ENCODE measurements at regions not wholly inside any gene's neighbourhood (a gene's known extent, or its start where the extent isn't known, plus 50 kb on each side); places are given as distances from the start of the nearest gene placed in this dataset.
"Not testable (repeated sequence)": the region's sequence is repeated elsewhere in the genome, so short reads cannot be mapped to it uniquely, and the experiment has no call there.

DNA sequence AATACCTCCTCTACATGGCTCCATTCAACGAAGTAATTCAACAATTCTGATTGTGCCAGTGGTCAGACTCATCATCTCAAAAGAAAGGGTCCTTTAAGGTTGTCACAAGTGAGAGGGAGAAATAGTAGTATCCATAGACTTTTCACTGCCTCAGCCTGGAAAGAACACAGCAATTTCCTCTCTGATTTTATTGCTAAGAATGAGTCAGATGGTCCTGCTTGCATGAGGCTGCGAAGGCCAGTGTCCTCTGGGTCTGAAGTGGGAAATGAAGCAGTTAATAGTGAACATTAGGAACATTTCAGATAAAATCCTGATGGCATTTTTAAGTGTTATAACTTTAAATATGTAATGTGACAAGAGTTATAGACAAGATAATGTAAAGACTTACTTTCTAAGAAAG lies 979.0 kb downstream of the EFNA5 start:
- DNase-seq (ENCODE audit: low spot score): no peak

GRCh38 chr5:106690585-106690984 lies 980.2 kb downstream of the EFNA5 start:
- DNase-seq (ENCODE audit: low spot score): no peak

DNA sequence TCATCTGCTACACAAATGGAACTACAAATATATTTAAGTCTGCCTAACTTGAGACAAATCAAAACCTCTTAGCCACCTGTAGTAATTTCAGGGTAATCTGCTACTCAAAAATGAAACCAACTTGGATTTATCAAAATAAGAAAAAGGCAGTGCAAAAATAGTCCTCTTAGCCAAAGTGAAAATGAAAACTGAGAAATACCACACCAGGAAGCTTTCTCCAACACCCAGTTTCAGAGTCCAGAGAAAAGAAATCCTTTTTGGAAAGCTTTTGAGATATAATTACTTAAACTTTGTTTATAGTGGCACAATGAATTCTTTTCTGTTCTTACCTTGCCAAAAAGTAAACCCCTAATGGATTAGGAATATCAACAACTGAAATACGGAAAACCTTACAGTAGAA lies 990.4 kb downstream of the EFNA5 start:
- no peak for DNase-seq (ENCODE audit: low spot score)

DNA sequence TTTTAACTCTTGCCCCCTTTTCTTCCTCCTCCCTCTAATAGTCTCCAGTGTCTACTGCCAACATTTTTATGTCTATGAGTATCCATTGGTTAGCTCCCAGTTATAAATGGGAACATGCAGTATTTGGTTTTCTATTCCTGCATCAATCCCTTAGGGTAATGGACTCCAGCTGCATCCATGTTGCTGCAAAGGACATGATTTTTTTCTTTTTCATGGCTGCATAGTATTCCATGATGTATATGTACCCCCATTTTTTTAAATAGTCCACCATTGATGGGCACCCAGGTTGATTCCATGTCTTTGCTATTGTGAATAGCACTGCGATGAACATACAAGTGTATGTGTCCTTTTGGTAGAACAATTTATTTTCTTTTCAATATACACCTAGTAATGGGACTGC lies 993.7 kb downstream of the EFNA5 start:
- DNase-seq (ENCODE audit: low spot score): no peak

- DNase-seq (ENCODE audit: low spot score): no peak
Measured at GRCh38 chr5:106675687-106676086, 995.0 kb downstream of the EFNA5 start.

DNA sequence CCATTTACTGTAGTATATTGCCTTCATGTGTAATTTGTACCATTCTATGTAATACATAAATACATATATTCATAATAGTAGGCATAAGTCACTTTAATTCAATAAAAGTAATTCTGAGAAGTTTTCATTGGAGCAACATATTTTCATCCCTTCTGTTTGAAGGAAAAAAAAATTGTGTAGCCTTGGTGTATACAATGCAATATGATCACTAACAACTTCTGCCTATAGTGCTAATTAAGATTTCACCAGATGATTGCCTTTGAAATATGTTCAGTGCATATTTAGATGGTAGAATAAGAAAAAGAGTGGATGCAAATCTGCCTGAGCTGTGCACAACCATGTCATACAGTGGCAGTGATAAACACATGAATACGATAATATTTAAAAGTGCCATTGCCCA lies 996.8 kb downstream of the EFNA5 start:
- DNase-seq (ENCODE audit: low spot score): no peak

GRCh38 chr5:106661866-106662265 lies 1008.9 kb downstream of the EFNA5 start:
- DNase-seq (ENCODE audit: low spot score): no peak

DNA sequence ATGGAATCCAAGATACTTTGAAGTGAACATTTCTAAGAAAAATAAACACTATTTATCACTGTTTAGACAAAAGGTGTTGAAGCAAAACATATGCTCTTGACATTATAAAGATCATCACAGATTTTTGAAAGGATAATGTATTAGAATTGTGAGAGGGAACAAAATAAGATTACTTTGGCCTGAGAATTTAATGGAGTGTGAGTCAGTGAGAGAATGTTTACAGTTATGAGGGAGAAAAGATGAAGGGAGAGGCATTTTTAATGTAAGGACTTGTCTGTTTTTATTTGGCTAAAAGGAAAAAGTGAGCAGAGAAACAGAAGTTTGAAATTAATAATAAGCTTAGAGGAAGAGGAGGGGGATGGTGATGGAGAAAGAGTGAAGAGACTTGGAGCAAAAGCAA lies 1010.1 kb downstream of the EFNA5 start:
- DNase-seq (ENCODE audit: low spot score): no peak

GRCh38 chr5:106658150-106658549 lies 1012.6 kb downstream of the EFNA5 start:
- DNase-seq (ENCODE audit: low spot score): no peak

- no peak for DNase-seq (ENCODE audit: low spot score)
Measured at GRCh38 chr5:106656821-106657220, 1013.9 kb downstream of the EFNA5 start.

- DNase-seq (ENCODE audit: low spot score): no peak
Measured at GRCh38 chr5:106649031-106649430, 1021.7 kb downstream of the EFNA5 start.

- DNase-seq (ENCODE audit: low spot score): no peak
Measured at GRCh38 chr5:106648401-106648800, 1022.3 kb downstream of the EFNA5 start.

- DNase-seq (ENCODE audit: low spot score): no peak
Measured at GRCh38 chr5:106646106-106646505, 1024.6 kb downstream of the EFNA5 start.

- DNase-seq (ENCODE audit: low spot score): no peak
Measured at GRCh38 chr5:106640511-106640910, 1030.2 kb downstream of the EFNA5 start.

GRCh38 chr5:106639488-106639887 lies 1031.2 kb downstream of the EFNA5 start:
- DNase-seq (ENCODE audit: low spot score): no peak

- DNase-seq (ENCODE audit: low spot score): no peak
Measured at GRCh38 chr5:106637275-106637674, 1033.5 kb downstream of the EFNA5 start.

DNA sequence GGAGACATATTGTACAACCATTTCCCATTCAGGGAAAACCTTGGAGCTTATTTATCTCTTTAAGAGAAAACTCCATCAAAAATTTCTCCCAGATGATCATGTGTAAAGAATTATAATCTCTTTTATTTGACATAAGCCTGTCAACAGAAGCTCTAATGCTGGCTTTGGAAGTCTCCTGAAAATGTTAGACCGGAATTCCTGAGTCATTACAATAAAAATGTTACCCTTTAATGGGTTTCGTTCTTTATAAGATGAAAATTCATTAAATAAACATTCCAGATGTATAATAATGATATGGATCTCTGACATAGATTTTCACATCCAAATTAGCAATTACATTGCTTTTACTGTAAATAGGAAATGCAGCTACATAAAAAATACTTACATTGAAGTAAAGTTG lies 1036.4 kb downstream of the EFNA5 start:
- DNase-seq (ENCODE audit: low spot score): no peak

GRCh38 chr5:106633825-106634224 lies 1036.9 kb downstream of the EFNA5 start:
- no peak for DNase-seq (ENCODE audit: low spot score)

GRCh38 chr5:106628456-106628855 lies 1042.3 kb downstream of the EFNA5 start:
- not testable (repeated sequence) for DNase-seq (ENCODE audit: low spot score)

- no peak for DNase-seq (ENCODE audit: low spot score)
Measured at GRCh38 chr5:106610041-106610440, 1060.7 kb downstream of the EFNA5 start.

DNA sequence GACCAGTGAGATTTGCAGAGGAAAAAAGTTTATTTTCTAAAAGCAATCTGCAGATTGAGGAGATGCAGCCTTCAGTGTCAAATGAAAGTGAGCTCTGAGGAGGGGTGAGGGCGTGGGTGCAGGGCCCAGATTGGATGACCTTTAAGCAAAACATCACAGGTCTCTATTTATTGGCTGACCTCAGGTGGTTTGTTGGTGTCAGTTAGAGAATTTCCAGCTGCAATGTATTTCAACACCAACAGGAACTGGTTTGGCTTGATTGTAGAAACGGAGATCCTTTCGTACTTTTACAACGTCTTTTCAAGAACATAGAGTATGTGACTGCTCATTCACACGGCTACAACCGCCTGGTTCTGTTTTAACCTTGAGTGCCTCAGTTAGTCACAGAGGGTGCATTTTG lies 1069.1 kb downstream of the EFNA5 start:
- DNase-seq (ENCODE audit: low spot score): no peak

DNA sequence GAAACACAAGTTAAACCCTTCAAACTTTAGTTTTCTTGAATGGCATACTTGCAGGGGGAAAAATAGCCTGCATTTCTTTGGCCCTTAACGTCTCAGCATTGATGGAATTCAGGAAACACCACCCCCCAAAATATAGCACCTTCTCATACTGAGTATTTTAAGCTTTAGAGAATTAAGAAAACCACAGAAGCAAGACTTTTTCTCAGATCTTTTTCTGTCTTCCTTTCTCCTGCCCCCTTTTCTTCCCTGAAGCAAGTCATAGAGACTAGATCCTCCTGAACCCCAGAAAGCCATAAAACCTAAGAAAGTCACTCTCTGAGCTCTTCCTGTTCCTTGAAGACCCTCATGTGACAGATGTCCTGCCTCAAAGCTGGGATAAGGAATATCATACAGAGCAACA lies 1069.9 kb downstream of the EFNA5 start:
- no peak for DNase-seq (ENCODE audit: low spot score)

DNA sequence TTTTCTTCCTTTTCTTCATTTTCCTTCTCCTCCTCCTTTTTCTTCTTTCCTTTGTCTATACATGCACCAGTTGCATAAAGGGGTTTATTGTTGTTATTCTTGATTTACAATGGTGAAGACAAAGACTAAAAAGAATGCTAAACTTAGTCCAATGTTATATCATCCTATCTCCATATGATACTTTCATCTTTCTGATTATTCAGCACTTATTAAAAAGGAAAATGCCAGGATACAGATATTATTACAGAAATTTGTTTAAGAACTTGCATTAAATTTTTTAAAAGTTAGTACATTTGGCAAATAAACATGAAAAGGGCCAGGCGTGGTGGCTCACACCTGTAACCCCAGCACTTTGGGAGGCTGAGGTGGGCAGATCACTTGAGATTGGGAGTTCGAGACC lies 1074.9 kb downstream of the EFNA5 start:
- DNase-seq (ENCODE audit: low spot score): no peak

GRCh38 chr5:106584268-106584667 lies 1086.5 kb downstream of the EFNA5 start:
- no peak for DNase-seq (ENCODE audit: low spot score)

- no peak for DNase-seq (ENCODE audit: low spot score)
Measured at GRCh38 chr5:106578736-106579135, 1092.0 kb downstream of the EFNA5 start.
